SU-DHL-6 (cell line): ENCODE measurements at regions not wholly inside any gene's neighbourhood (a gene's known extent, or its start where the extent isn't known, plus 50 kb on each side); places are given as distances from the start of the nearest gene placed in this dataset.

Source experiments
- EZH2phosphoT487 ChIP-seq: fragments of 200-600 bp; sonication (generic), shearing (Covaris generic); conservative IDR thresholded peaks from 2 replicates; pipeline ENCODE4 v1.6.1; 2018; ENCODE audit warnings: mild to moderate bottlenecking, antibody characterized with exemption, low read length, moderate library complexity, mixed read lengths
- TF ChIP-seq, protein P1 (sequence below): fragments of 200-600 bp; sonication (generic); IDR thresholded peaks from one replicate; pipeline ENCODE4 v1.5.1; 2017; ENCODE audit warnings: antibody characterized with exemption, mild to moderate bottlenecking, low read length, moderate library complexity; ENCODE audit not compliant: insufficient read depth, poor library complexity, severe bottlenecking

GRCh38 chr2:126107883-126108282 lies 548.1 kb upstream of the GYPC start:
- TF ChIP-seq, protein P1, sequence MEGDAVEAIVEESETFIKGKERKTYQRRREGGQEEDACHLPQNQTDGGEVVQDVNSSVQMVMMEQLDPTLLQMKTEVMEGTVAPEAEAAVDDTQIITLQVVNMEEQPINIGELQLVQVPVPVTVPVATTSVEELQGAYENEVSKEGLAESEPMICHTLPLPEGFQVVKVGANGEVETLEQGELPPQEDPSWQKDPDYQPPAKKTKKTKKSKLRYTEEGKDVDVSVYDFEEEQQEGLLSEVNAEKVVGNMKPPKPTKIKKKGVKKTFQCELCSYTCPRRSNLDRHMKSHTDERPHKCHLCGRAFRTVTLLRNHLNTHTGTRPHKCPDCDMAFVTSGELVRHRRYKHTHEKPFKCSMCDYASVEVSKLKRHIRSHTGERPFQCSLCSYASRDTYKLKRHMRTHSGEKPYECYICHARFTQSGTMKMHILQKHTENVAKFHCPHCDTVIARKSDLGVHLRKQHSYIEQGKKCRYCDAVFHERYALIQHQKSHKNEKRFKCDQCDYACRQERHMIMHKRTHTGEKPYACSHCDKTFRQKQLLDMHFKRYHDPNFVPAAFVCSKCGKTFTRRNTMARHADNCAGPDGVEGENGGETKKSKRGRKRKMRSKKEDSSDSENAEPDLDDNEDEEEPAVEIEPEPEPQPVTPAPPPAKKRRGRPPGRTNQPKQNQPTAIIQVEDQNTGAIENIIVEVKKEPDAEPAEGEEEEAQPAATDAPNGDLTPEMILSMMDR: no peak
- TF ChIP-seq EZH2phosphoT487: no peak
